SKM-1 treated with dmso at 0.1 percent for 144 hours (cell line): ENCODE measurements at regions not wholly inside any gene's neighbourhood (a gene's known extent, or its start where the extent isn't known, plus 50 kb on each side); places are given as distances from the start of the nearest gene placed in this dataset.

Experiments
- DNase-seq: peaks from one replicate; lab custom pipeline; 2025; ENCODE audit not compliant: unreplicated experiment; lab: John Stamatoyannopoulos, UW

DNA sequence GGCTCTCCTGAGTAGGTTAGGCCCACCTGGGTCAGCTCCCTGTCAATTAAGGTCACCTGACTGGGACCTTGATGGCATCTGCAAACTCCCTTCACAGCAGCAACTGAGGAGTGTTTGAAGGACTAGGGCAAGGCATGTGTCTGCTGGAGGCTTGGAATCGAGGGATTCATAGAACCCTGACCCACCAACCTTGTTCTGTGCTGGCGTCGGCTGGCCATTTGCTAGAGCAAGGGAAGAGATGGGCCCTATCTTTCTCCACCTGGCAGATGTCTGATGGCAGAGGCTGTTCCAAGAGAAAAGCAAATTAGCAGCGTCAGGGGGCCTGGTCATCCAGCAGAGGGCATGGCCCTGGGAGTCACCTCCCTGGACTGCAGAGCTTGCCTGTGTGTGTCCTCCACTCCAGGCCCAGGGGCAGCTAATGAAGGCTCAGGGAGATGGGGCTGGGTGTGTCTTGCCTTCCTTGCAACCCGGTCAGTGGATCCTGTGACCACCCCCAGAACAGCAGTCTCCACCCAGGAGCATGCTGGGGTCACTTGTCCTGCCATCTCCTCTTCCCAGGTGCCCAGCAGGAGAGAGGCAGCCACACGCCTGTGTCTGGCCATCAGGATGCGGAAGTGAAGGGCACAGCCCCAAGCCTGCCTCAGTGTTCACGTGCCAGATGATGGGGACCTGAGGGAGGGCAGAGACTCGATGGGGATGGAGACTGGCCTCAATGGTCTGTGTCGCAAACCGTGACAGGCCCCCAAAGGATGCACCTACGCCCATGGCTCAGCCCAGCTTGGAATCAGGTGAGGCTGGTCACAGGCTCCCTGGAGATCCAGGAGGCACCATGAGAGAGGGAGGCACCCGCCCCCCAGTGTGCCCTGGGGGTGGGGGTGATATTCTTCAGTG lies 53.9 kb downstream of the BARX1 start:
- DNase-seq, result no peak

- no peak for DNase-seq
Measured at GRCh38 chr9:93900436-93900819, 54.7 kb downstream of the BARX1 start.

DNA sequence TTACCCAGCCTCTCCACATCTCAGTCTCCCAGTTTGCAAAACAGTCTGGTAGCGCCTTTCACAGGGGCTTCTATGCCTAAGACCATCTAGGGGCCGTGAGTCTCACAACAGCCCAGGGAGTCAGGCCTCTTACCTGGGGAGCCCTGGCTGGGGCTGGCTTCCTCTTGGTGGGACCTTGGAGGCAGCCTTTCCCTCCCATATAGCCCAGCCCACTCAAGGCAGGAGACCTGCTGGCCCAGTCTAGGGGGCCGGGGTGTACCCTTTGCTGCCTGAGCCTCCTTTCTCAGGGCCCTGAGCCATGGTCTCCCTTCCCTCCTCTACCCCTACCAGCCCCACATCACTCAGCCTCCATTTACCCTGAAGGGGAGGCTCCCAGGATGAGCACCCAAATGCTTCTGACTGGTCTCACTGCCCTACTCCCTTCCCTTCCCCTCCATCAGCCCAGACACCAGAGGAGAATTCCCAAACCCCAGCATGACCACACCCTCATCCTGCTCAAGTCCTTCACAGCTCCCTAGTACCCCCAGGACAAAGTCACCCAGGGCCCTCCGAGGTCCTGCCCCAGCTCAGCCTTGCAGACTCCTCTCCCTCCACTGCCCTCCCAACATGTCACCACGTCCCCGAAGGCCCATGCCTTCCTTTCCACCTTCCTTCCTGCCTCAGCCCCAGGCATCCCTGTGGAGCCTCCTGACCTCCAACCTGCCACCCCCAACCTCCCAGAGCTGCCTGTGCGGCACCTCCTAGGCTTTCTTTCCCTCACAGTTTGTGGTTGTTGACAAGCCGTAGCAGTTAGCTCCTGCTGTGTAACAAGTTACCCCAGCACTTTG lies 55.3 kb downstream of the BARX1 start:
- DNase-seq, result no peak

DNA sequence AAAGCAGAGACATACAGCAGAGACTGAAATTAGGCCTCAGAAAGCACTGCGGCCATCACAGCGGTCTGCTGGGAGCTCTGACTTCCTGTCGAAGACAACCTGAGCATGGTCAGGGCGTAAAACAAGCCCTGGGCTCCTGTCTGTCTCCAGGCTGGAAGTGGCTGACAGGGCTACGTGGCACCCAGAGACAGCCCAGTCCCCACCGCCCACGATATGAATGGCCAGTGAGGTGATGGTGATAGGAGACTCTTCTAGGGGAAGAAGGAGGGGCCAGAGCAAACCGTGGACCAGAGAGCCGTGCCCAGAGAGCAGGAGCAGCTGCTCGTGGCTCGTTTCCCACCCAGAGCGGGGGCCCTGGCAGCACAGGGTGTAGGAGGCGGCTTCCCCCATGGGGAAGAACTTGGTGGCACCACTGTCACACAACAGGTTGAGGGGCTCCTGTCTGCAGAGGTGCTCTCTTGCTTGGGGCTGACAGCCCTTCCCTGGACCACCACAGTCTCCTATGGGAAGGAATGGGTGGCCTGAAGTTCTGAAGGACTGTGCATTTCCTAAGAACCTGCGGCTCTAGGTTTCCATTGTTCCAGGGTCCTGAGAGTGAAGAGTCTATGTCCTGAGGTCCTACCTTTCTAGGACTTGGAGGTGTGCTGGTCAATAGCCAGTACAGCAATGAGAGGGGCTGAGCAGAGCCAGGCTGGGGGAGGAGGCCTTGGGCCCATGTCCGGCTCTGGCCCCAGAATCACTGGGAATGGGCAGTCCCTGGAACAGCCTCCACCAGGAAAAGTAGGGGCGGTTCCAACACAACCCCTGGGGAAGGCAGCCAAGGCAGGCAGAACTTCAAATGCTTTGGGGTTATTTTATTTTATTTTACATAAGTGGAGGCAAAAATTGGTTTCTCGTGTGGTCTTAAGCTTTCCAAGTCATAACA lies 56.4 kb downstream of the BARX1 start:
- DNase-seq, result no peak

- DNase-seq, result no peak
Measured at GRCh38 chr9:93898026-93898425, 57.1 kb downstream of the BARX1 start.

- DNase-seq, result no peak
Measured at GRCh38 chr9:93897075-93897970, 57.8 kb downstream of the BARX1 start.

- no peak for DNase-seq
Measured at GRCh38 chr9:93896496-93897033, 58.6 kb downstream of the BARX1 start.

GRCh38 chr9:93896093-93896492 lies 59.1 kb downstream of the BARX1 start:
- DNase-seq, result no peak

DNA sequence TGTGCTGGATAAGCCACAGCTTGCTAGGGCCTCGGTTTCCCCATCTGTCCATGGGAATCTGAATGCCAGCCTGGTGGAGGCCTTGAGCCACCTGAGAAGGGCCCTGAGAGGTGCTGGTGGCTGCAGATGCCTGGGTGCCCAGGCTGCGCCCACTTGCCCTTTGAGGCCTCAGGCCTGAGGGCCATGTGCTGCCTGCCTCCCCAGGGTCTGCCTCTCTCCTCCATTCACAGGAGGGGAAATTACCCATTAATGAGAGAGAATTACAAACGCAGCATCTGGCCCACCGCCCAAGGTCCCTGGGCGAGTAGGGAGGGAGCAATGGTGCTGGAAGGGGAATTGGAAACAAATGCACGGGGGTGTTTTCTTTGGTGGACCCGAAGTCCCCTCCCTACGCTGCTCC lies 59.6 kb downstream of the BARX1 start:
- no peak for DNase-seq

DNA sequence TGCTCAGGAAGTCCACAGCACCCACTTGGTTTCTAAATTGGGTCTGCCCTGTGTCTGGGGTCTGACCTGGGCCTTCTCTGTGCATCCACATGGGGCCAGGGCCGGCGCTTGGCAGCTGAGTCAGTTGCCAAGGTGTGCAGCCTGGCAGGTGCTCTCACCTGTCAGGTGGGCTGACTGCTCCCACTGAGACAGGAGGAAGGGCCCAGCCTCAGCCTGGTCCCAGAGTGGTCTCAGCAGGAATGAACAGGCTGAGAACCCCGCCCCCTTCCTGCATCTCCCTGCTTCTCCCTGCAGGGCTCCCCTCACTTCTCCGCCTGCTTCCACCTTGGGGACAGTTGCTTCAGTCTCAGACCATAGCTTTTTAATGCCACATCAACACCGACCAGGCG lies 60.5 kb downstream of the BARX1 start:
- DNase-seq, result no peak

DNA sequence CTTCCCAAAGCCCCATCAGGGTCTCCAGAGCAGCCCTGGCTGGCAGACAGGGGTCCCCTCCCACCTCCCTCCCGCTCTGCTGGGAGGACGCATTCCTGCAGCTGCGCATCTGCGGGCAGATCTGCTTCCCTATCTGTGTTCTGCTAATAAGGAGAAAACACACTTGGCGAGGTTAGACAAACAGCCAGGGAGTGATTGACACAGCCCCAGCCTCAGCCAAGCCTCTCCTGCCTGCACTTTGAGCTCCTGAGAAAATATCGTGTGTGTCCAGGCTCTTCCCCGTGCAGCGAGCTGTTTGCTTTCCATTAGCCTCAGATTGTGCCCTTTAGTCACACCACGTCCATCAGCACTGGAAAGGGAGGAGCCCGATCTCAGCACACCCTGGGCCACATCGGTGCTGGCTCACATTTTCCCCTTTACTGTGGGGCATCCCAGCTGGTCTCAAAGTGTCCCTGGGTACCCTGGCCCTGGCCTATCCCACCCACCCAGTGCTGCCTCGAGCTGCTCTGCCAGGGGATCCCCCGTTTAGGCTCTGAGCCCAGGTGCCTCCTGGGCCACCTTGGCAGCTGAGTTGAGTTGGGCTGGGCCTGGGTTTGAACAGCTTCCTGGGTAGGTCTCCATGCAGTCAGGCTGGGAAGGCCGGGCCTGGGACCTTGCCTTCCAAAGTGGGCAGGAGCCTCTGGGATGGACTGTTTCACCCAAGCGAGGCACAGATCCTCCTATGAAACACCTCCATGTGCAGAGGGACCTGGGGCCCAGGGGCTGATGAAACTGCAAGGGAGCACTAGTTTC lies 61.1 kb downstream of the BARX1 start:
- DNase-seq, result no peak

DNA sequence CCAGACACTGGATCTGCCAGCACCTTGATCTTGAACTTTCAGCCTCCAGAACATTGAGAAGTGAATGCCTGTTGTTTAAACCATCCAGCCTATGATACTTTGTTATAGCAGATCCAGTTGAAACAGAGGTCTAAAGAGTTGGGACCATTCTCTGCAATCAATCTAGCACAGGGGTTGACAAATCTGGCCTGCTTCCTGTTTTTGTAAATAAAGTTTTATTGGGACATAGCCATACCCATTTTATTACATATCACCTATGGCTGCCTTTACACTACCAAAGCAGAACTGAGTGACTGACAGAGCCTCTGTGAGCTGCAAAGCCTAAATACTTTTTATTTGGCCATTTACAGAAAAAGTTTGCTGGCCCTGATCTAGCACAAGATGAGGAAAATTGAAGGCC lies 62.0 kb downstream of the BARX1 start:
- no peak for DNase-seq

DNA sequence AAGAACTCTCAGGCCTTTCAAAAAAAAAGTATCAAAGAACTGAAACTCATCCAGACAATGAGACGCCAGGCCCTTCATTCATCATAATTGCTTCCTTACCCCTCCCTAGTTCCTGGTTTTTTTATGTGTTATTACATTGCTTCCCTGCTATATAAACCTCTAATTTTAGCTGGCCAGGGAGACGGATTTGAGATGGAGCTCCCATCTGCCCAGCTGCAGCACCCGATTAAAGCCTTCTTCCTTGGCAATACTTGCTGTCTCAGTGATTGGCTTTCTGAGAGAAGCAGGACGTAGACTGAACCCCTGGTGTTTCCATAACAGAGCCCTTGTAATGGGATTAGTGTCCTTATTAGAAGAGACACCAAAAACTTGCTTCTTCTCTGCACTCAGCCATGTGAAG lies 62.4 kb downstream of the BARX1 start:
- no peak for DNase-seq

DNA sequence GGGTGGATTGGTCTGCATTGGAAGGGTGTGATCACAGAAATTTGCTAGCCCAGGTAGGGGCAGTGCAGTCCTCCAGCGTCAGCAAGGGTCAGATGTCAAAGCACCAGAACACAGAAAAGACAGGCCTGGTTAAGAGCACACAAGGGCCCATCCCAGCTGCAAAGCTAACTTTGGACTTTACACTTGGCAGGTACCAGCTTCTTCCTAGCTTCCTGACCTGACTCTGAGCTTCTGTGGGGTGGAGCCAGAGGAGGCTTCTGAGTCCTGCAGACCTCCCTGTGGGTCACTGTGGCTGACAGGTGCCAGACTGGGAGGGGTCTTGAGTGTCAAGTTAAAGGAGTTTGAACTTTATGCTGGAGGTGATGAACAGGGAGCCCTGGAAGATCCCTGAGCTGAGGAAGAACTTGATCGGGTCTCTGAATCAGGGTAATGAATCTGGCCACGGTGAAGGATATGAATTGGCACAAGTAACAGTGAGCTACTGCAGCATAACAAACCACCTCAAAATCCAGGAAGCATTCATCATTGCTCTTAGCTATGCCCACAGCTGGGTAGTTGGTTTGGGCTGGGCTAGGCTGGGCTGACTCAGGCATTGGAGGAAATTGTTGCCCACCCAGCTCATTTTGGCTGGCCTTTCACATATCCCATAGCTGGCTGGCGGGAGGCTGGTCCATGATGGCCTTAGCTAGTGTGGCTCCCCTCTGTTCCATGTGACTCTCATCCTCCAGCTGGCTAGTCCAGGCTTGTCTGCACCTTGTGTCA lies 63.4 kb downstream of the BARX1 start:
- DNase-seq, result no peak

- DNase-seq, result no peak
Measured at GRCh38 chr9:93891050-93891449, 64.1 kb downstream of the BARX1 start.

- DNase-seq, result no peak
Measured at GRCh38 chr9:93890436-93890935, 64.7 kb downstream of the BARX1 start.

DNA sequence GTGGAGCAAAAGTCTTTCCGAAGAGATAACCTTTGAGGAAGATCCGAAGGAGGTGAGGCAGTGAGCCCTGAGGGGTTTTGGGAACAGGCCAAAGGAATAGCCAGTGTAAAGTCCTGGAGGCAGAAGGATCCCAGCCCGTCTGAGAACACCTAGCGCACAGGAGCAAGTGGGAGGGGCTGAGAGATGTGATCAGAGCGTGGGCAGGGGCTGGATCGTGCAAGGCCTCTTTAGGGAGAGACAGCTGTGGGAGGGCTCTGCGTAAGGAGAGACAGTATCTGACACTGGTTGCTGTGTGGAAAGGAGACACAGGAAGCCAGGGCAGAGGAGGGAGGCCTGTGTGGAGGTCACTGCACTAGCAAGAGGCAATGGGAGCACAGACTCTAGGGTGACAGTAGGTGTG lies 68.2 kb downstream of the BARX1 start:
- DNase-seq, result no peak

- DNase-seq, result no peak
Measured at GRCh38 chr9:93884808-93885207, 70.3 kb downstream of the BARX1 start.
